ENCODE measurements at regions not wholly inside any gene's neighbourhood (a gene's known extent, or its start where the extent isn't known, plus 50 kb on each side); places are given as distances from the start of the nearest gene placed in this dataset.

- Histone ChIP-seq H3K4me3 (no peak overlapping the region), H3K36me3 (no peaks in the 10 kb centered on the region), H3K4me1 (peaks cover 0 to 6% of the 10 kb centered on the region in 2 donors), H3K9me3 (no peaks in the 10 kb centered on the region), H3K27ac (no peak overlapping the region), H3K27me3 (no peaks in the 10 kb centered on the region)
- DNase-seq (ENCODE audit: low spot score), result no peak
- TF ChIP-seq CTCF (IDR thresholded peaks at IDR 0.05), result no peak
These were observed 252.0 kb upstream of the IRX4 start for GRCh38 chr5:2134543-2135292.

GRCh38 chr5:2133936-2134335 is 251.2 kb upstream of the IRX4 start:
- H3K36me3 ChIP-seq, result no peaks in the 10 kb centered on the region
- no peaks in the 10 kb centered on the region for H3K9me3 ChIP-seq
- H3K4me1 ChIP-seq, result peaks cover 0 to 6% of the 10 kb centered on the region in 2 donors
- H3K27ac ChIP-seq, result no peak overlapping the region
- H3K4me3 ChIP-seq, result no peak overlapping the region
- no peaks in the 10 kb centered on the region for H3K27me3 ChIP-seq
- no peak for TF ChIP-seq CTCF (IDR thresholded peaks at IDR 0.05)
- no peak for DNase-seq (ENCODE audit: low spot score)

GRCh38 chr5:2133080-2133479 is 250.4 kb upstream of the IRX4 start:
- no peak overlapping the region for H3K4me3 ChIP-seq
- DNase-seq (ENCODE audit: low spot score), result no peak

GRCh38 chr5:2132497-2132847 is 249.7 kb upstream of the IRX4 start:
- DNase-seq (ENCODE audit: low spot score), result no peak
- TF ChIP-seq CTCF (IDR thresholded peaks at IDR 0.05), result no peak
- peaks cover 0 to 6% of the 10 kb centered on the region in 2 donors for H3K4me1 ChIP-seq
- no peak overlapping the region for H3K27ac ChIP-seq
- H3K9me3 ChIP-seq, result no peaks in the 10 kb centered on the region
- H3K4me3 ChIP-seq, result no peak overlapping the region
- no peaks in the 10 kb centered on the region for H3K36me3 ChIP-seq
- H3K27me3 ChIP-seq, result no peaks in the 10 kb centered on the region

More at GRCh38 chr5:2133080-2133479, 250.4 kb upstream of the IRX4 start:
- Histone ChIP-seq H3K27me3 (no peaks in the 10 kb centered on the region), H3K27ac (no peak overlapping the region), H3K4me1 (peaks cover 0 to 6% of the 10 kb centered on the region in 2 donors), H3K9me3 (no peaks in the 10 kb centered on the region), H3K36me3 (no peaks in the 10 kb centered on the region)
- no peak for TF ChIP-seq CTCF (IDR thresholded peaks at IDR 0.05)

GRCh38 chr5:2131826-2132496 is 249.2 kb upstream of the IRX4 start:
- Histone ChIP-seq H3K27ac (no peak overlapping the region), H3K9me3 (no peaks in the 10 kb centered on the region), H3K27me3 (no peaks in the 10 kb centered on the region), H3K4me3 (no peak overlapping the region), H3K36me3 (no peaks in the 10 kb centered on the region), H3K4me1 (peaks cover 0 to 6% of the 10 kb centered on the region in 2 donors)
- TF ChIP-seq CTCF (IDR thresholded peaks at IDR 0.05), result no peak
- no peak for DNase-seq (ENCODE audit: low spot score)
